ENCODE measurements at regions not wholly inside any gene's neighbourhood (a gene's known extent, or its start where the extent isn't known, plus 50 kb on each side); places are given as distances from the start of the nearest gene placed in this dataset.
"Not testable (repeated sequence)": the region's sequence is repeated elsewhere in the genome, so short reads cannot be mapped to it uniquely, and the experiment has no call there.

GRCh38 chr2:111448796-111449195, 328.1 kb downstream of the BCL2L11 start:
- not testable (repeated sequence) for DNase-seq (ENCODE audit: low read depth)

- not testable (repeated sequence) for DNase-seq (ENCODE audit: low read depth)
Measured at GRCh38 chr2:111450526-111450925, 329.8 kb downstream of the BCL2L11 start.

DNA sequence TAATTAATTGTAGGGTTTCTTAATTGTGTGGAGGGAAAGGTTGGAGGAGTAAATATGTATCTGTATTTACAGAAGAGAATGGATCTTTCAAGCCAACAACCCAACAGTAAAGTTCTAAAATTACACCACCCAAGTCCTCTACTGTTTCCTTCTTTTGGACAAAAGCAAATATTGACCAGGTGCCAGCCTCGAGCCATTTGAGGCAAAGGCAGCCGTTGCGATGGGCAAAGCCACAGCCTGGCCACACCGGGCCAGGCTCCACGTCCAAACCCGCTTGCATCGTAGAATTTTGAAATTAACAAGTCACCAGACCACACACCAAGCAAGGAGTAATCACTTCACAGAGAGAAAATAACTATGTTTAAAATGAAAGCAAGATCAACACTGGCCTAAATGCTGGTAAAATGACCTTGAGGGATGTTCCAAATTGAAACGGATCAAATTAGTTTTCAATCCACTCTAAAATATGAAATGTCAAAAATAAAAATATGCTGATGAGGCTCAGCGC, 331.0 kb downstream of the BCL2L11 start:
- not testable (repeated sequence) for DNase-seq (ENCODE audit: low read depth)

GRCh38 chr2:111452208-111452607, 331.5 kb downstream of the BCL2L11 start:
- DNase-seq (ENCODE audit: low read depth) = not testable (repeated sequence)

GRCh38 chr2:111453308-111453707, 332.6 kb downstream of the BCL2L11 start:
- DNase-seq (ENCODE audit: low read depth) = not testable (repeated sequence)

DNA sequence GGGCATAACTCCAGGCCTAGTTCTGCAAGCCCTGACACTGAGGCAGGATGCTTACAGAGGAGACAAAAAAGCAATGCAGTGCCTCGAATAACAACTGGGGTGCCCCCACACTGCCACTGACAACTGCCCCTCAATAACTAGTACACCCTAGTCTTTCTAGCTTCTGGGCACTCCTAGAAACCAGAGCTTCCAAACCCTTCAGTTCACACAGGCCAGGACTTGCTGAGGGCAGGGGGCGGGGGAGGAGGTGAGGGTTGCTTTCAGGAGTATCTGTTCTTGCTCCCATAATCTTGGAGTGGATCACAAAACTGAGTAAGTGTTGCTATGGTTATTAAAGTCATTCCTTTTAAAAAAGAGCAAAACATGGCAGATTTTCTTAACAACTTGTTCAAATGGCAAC, 333.1 kb downstream of the BCL2L11 start:
- DNase-seq (ENCODE audit: low read depth) = not testable (repeated sequence)

GRCh38 chr2:111454404-111454803, 333.7 kb downstream of the BCL2L11 start:
- DNase-seq (ENCODE audit: low read depth) = not testable (repeated sequence)

- DNase-seq (ENCODE audit: low read depth) = not testable (repeated sequence)
Measured at GRCh38 chr2:111455016-111456015, 334.6 kb downstream of the BCL2L11 start.

- DNase-seq (ENCODE audit: low read depth) = not testable (repeated sequence)
Measured at GRCh38 chr2:111457191-111457590, 336.5 kb downstream of the BCL2L11 start.

- DNase-seq (ENCODE audit: low read depth) = not testable (repeated sequence)
Measured at GRCh38 chr2:111460901-111461300, 340.2 kb downstream of the BCL2L11 start.

DNA sequence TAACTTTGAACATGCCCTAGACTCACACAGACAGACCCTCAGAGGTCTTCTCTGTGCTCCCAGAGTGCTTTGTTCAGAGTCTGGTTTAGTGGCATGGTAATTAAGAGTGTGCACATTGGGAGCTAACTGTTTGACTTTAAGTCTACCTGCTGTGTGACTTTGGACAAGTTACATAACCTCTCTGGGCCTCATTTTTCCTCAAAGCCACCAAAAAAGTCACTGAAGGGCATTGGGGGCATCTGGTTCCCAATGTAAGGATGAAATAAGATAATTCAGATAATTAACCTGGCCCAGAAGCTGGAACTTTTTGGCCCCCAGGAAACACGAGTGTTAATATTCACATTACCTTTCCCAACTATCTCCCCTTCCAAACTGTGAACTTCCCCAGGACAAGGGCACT, 341.1 kb downstream of the BCL2L11 start:
- not testable (repeated sequence) for DNase-seq (ENCODE audit: low read depth)

- DNase-seq (ENCODE audit: low read depth) = not testable (repeated sequence)
Measured at GRCh38 chr2:111462572-111462971, 341.9 kb downstream of the BCL2L11 start.

DNA sequence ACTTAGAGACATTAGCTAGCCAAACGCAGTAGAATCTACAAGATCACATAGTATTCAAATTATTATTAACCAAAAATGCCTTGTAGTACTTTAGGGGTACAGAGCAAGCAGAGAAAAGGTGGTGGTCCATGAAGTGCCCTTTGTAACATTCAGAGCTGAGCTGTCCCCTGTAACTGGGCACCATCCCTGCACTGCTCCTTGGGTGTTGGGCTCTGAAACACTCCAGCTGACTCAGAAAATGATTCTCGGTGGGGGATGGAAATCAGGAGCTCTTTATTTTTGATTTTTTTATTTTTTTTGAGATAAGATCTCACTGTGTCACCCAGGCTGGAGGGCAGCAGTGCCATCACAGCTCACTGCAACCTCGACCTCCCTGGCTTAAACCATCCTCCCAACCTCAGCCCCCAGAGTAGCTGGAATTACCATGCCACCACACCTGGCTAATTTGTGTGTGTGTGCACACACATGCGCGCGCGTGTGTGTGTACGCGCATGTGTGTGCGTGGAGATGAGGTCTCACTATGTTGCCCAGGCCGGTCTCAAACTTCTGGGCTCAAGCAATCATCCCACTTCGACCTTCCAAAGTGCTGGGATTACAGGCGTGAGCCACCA, 342.6 kb downstream of the BCL2L11 start:
- not testable (repeated sequence) for DNase-seq (ENCODE audit: low read depth)

- DNase-seq (ENCODE audit: low read depth) = not testable (repeated sequence)
Measured at GRCh38 chr2:111463956-111464355, 343.2 kb downstream of the BCL2L11 start.

DNA sequence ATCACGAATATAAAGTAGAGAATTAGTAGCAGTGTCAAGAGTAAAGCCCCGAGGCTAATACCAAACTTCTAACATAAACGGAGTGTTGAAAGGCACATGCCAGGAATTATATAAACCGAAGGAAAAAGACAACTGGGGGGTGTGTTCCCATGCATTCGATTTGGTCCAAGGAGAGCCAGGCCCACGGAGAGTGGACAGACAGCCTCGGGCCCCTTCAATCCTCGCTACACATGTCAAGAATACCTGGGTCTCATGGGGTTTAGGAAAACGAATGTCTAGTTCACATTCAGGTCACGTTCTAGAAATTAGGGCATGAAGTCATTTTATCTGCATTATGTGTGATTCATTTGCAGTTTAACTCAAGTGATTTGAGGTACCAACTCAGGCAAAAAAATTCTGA, 343.7 kb downstream of the BCL2L11 start:
- DNase-seq (ENCODE audit: low read depth) = not testable (repeated sequence)

- not testable (repeated sequence) for DNase-seq (ENCODE audit: low read depth)
Measured at GRCh38 chr2:111465521-111465920, 344.8 kb downstream of the BCL2L11 start.

DNA sequence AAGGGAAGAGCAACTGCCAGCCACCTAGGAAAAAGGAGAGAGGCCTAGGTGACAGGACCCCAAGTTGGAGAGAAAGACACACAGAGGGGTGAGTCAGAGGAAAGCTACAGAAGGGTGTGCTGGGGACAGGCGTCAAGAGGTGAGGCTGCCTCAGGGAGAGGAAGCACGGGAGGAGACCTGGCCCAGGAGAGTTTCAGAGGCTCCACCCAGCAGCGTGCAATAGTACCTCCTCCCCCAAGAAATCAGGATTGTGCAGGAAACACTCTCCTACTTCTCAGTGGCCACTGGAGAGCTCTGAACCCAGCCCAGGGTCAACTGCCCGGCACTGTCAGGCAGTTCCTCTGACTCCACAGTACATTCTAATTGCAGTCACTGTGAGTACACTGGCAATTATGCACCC, 346.0 kb downstream of the BCL2L11 start:
- DNase-seq (ENCODE audit: low read depth) = not testable (repeated sequence)

- not testable (repeated sequence) for DNase-seq (ENCODE audit: low read depth)
Measured at GRCh38 chr2:111470924-111471323, 350.2 kb downstream of the BCL2L11 start.

GRCh38 chr2:111471791-111472530, 351.2 kb downstream of the BCL2L11 start:
- not testable (repeated sequence) for DNase-seq (ENCODE audit: low read depth)

DNA sequence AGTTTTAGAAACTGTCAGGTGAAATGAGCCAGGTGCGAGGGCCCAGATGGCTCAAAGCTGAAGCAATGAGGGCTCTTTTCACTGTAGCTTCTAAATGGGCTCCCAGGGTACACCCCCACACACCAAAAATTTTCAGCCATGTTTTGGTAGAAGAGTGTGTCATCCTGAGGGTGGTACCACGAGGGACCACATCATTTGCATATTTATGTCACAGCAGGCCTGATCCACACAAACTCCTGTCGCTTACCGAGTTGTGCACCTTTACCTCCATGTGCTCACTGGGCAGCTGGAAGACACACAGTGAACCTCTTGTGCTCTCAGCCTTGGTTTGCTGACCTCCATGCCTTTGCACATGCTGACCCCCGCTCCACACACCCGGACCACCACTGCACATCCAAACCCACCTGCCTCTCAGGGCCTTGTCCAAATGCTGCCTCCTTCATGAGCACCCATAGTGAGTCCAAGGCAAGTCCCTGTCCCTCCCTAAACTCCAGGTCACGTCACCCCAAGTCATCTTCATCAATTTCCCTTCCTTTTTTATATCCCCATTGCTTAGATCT, 352.2 kb downstream of the BCL2L11 start:
- DNase-seq (ENCODE audit: low read depth) = not testable (repeated sequence)

DNA sequence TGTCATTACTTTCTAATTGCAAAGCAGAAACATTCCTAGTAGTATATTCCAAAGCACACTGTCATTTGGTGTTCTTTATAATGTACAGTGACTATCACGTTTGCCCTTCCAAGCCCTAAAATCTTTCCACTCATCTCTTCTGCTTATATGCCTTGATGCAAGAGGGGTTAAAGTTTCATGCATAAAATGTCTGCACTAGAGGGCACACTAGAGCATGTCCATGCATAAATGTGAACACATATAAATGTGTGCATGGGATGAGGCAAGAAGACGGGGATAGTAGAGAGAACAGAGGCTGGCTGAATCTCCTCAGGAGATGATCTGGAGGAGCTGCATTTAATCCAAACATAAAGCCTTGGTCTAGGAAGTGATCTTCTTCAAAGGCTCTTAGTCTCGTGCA, 352.8 kb downstream of the BCL2L11 start:
- not testable (repeated sequence) for DNase-seq (ENCODE audit: low read depth)

Data from activated T-cell treated with anti-CD3 and anti-CD28 coated beads for 48 hours (primary cell).